Fibroblast of lung (primary cell): ENCODE measurements at regions not wholly inside any gene's neighbourhood (a gene's known extent, or its start where the extent isn't known, plus 50 kb on each side); places are given as distances from the start of the nearest gene placed in this dataset.

Experiments
- DNase-seq, 2 donors: peaks; one replicate each; pipeline versions ENCODE4 v3.0.0 to v3.0.0-alpha.2; 2010; ENCODE audit warnings: low read depth in 2 of 2
- H2AFZ ChIP-seq: 2 replicates; pipeline ENCODE4 v1.5.1; 2012; ENCODE audit warnings: low read length, control low read depth, inconsistent platforms
- H3K27ac ChIP-seq: 2 replicates; pipeline ENCODE4 v1.5.1; 2011; ENCODE audit warnings: low read length, control low read depth; ENCODE audit not compliant: insufficient read depth
- H3K27me3 ChIP-seq: 2 replicates; pipeline ENCODE4 v1.5.1; 2011; ENCODE audit warnings: mild to moderate bottlenecking, low read length; ENCODE audit not compliant: control insufficient read depth, insufficient read depth
- H3K36me3 ChIP-seq: 2 replicates; pipeline ENCODE4 v1.5.1; 2011; ENCODE audit warnings: low read length; ENCODE audit not compliant: control insufficient read depth, insufficient read depth
- H3K4me1 ChIP-seq: 2 replicates; pipeline ENCODE4 v1.5.1; 2011; ENCODE audit warnings: low read length; ENCODE audit not compliant: control insufficient read depth, insufficient read depth; ENCODE audit errors: extremely low read depth
- H3K4me2 ChIP-seq: 2 replicates; pipeline ENCODE4 v1.5.1; 2011; ENCODE audit warnings: low read length, control low read depth; ENCODE audit not compliant: insufficient read depth; ENCODE audit errors: extremely low read depth
- H3K4me3 ChIP-seq, 4 experiments: fragments of 200-600 bp in 1 of 4; sonication (generic) in 1 of 4; replicated peaks in 1 of 4; 2 replicates each; pipeline ENCODE4 v1.5.1; 2011 to 2016; ENCODE audit warnings: low read length in 4 of 4, low read depth in 3 of 4, mild to moderate bottlenecking in 3 of 4, control low read depth in 2 of 4, inconsistent platforms in 1 of 4, mixed read lengths in 1 of 4; ENCODE audit not compliant: insufficient read depth in 1 of 4; ENCODE audit errors: control extremely low read depth in 1 of 4
- H3K79me2 ChIP-seq: 2 replicates; pipeline ENCODE4 v1.5.1; 2012; ENCODE audit warnings: mild to moderate bottlenecking, low read length, inconsistent platforms; ENCODE audit not compliant: control insufficient read depth, insufficient read depth
- H3K9ac ChIP-seq: 2 replicates; pipeline ENCODE4 v1.5.1; 2011; ENCODE audit warnings: mild to moderate bottlenecking, low read length, control low read depth; ENCODE audit not compliant: insufficient read depth
- H3K9me3 ChIP-seq: 2 replicates; pipeline ENCODE4 v1.5.1; 2012; ENCODE audit warnings: low read depth, low read length; ENCODE audit not compliant: control insufficient read depth, insufficient read depth
- H4K20me1 ChIP-seq: 2 replicates; pipeline ENCODE4 v1.5.1; 2011; ENCODE audit warnings: low read length; ENCODE audit not compliant: control insufficient read depth, insufficient read depth; ENCODE audit errors: extremely low read depth
- EZH2 ChIP-seq: IDR thresholded peaks from 2 replicates; pipeline ENCODE4 v1.5.1; 2012; ENCODE audit warnings: low read length, control low read depth, mild to moderate bottlenecking; ENCODE audit errors: missing control alignments
- TF ChIP-seq, protein P1 (sequence below), 2 donors: IDR thresholded peaks in 1 of 2; conservative IDR thresholded peaks in 1 of 2; 1 replicate in 1 of 2; 2 replicates in 1 of 2; pipeline ENCODE4 v1.5.1; 2011 to 2012; ENCODE audit warnings: low read length in 2 of 2, control low read depth in 1 of 2, inconsistent platforms in 1 of 2, low read depth in 1 of 2, mild to moderate bottlenecking in 1 of 2

DNA sequence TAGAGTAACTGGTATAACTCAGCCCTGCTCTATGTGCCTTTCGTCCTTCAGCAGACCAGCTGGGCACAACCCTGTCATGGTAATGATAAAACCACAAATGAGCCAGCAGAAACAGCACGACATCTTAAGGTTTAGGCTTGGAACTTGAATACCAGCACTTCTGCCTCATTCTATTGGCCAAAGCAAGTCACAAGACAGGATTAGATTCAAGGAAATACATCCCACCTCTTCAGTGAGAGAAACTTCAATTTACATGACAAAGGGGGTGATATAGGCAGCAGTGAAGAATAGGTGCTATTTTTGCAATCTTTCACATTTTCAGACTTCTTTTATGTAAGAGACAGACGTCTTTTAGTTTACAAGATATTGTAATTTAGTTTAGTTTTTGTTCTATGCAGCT lies 69.8 kb upstream of the SLC35F1 start:
- H3K27ac ChIP-seq = no peak overlapping the region
- no peak for TF ChIP-seq EZH2
- TF ChIP-seq, protein P1, sequence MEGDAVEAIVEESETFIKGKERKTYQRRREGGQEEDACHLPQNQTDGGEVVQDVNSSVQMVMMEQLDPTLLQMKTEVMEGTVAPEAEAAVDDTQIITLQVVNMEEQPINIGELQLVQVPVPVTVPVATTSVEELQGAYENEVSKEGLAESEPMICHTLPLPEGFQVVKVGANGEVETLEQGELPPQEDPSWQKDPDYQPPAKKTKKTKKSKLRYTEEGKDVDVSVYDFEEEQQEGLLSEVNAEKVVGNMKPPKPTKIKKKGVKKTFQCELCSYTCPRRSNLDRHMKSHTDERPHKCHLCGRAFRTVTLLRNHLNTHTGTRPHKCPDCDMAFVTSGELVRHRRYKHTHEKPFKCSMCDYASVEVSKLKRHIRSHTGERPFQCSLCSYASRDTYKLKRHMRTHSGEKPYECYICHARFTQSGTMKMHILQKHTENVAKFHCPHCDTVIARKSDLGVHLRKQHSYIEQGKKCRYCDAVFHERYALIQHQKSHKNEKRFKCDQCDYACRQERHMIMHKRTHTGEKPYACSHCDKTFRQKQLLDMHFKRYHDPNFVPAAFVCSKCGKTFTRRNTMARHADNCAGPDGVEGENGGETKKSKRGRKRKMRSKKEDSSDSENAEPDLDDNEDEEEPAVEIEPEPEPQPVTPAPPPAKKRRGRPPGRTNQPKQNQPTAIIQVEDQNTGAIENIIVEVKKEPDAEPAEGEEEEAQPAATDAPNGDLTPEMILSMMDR (conservative IDR thresholded peaks at IDR 0.05 in 1 of 2, IDR thresholded peaks at IDR 0.05 in 1 of 2; ENCODE audit: low read depth in 1 of 2, low read length in 2 of 2) = no peak
- H3K4me2 ChIP-seq = no peak overlapping the region

DNA sequence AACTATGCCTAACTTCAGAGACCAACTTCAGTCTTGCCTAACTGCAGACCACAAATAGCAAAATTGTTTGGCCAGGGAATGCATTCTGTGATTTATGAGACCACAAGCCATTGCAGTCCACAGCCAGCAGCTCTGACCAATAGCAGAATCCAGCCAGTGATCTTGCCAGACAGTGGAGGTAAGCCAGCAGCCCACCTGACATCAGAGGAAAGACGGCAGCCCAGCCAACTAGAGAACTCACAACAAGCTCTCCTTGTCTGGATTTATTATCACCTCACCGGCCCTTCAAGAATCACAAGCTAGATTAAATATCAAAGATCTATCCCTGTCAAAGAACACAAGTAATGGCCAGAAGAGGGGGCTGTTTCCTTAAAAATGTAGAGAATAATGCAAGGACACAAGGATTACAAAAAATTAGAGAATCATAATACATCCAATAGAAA lies 66.5 kb upstream of the SLC35F1 start:
- Histone ChIP-seq H3K9ac (no peak overlapping the region), H3K9me3 (no peaks in the 10 kb centered on the region), H3K4me2 (no peak overlapping the region), H3K4me1 (no peaks in the 10 kb centered on the region), H3K36me3 (no peaks in the 10 kb centered on the region), H3K27me3 (no peaks in the 10 kb centered on the region), H3K4me3 (no peak overlapping the region), H3K27ac (no peak overlapping the region), H2AFZ (no peak overlapping the region), H3K79me2 (no peaks in the 10 kb centered on the region), H4K20me1 (no peaks in the 10 kb centered on the region)
- DNase-seq = peak; percentile 45 to 74
- TF ChIP-seq, protein P1 (conservative IDR thresholded peaks at IDR 0.05 in 1 of 2, IDR thresholded peaks at IDR 0.05 in 1 of 2; ENCODE audit: low read depth in 1 of 2, low read length in 2 of 2) = peak in 1 of 2 donors; percentile 27
- no peak for TF ChIP-seq EZH2

More for the DNA sequence above, 69.8 kb upstream of the SLC35F1 start:
- Histone ChIP-seq H3K4me3 (no peak overlapping the region), H3K27me3 (no peaks in the 10 kb centered on the region), H3K4me1 (no peaks in the 10 kb centered on the region), H3K9ac (no peak overlapping the region), H3K36me3 (no peaks in the 10 kb centered on the region), H3K9me3 (no peaks in the 10 kb centered on the region), H4K20me1 (no peaks in the 10 kb centered on the region), H3K79me2 (no peaks in the 10 kb centered on the region), H2AFZ (no peak overlapping the region)
- no peak for DNase-seq

DNA sequence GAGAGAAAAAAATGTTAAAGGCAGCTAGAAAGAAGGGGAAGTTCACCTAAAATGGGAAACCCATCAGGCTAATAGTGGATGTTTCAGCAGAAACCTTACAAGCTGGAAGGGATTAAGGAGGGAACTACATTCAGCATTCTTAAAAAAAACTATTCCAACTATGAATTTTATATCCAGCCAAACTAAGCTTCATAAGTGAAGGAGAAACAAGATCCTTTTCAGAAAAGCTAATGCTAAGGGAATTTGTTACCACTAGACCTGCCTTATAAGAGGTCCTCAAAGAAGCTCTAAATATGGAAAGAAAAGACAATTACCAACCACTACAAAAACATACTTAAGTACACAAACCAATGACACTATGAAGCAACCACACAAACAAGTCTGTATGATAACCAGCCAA lies 59.2 kb upstream of the SLC35F1 start:
- no peak for DNase-seq

More for the DNA sequence above, 59.2 kb upstream of the SLC35F1 start:
- no peak overlapping the region for H3K27ac ChIP-seq
- no peaks in the 10 kb centered on the region for H3K36me3 ChIP-seq
- no peak overlapping the region for H3K9ac ChIP-seq
- TF ChIP-seq, protein P1 (conservative IDR thresholded peaks at IDR 0.05 in 1 of 2, IDR thresholded peaks at IDR 0.05 in 1 of 2; ENCODE audit: low read depth in 1 of 2, low read length in 2 of 2) = no peak
- TF ChIP-seq EZH2 = no peak
- no peaks in the 10 kb centered on the region for H4K20me1 ChIP-seq
- H3K4me3 ChIP-seq = no peak overlapping the region
- no peak overlapping the region for H3K4me2 ChIP-seq
- no peaks in the 10 kb centered on the region for H3K27me3 ChIP-seq
- H3K79me2 ChIP-seq = no peaks in the 10 kb centered on the region
- H2AFZ ChIP-seq = no peak overlapping the region
- H3K9me3 ChIP-seq = no peaks in the 10 kb centered on the region
- no peaks in the 10 kb centered on the region for H3K4me1 ChIP-seq
